HEK293 (cell line): ENCODE measurements at regions not wholly inside any gene's neighbourhood (a gene's known extent, or its start where the extent isn't known, plus 50 kb on each side); places are given as distances from the start of the nearest gene placed in this dataset.
"Not testable (repeated sequence)": the region's sequence is repeated elsewhere in the genome, so short reads cannot be mapped to it uniquely, and the experiment has no call there.

Experiments
- ZNF184 ChIP-seq: fragments of 450-650 bp; IDR thresholded peaks from 2 replicates; pipeline ENCODE4 v1.5.1; 2018; ENCODE audit warnings: missing biosample characterization, mild to moderate bottlenecking, missing genetic modification characterization
- ZNF350 ChIP-seq: fragments of 450-650 bp; formaldehyde crosslinking; IDR thresholded peaks from 2 replicates; pipeline ENCODE4 v1.5.0; 2017; ENCODE audit warnings: missing biosample characterization, mild to moderate bottlenecking, missing genetic modification characterization
- TF ChIP-seq, protein P1 (sequence below): fragments of 450-650 bp; formaldehyde crosslinking; IDR thresholded peaks from 2 replicates; pipeline ENCODE4 v1.5.1; 2016; ENCODE audit warnings: missing biosample characterization, missing genetic modification characterization

DNA sequence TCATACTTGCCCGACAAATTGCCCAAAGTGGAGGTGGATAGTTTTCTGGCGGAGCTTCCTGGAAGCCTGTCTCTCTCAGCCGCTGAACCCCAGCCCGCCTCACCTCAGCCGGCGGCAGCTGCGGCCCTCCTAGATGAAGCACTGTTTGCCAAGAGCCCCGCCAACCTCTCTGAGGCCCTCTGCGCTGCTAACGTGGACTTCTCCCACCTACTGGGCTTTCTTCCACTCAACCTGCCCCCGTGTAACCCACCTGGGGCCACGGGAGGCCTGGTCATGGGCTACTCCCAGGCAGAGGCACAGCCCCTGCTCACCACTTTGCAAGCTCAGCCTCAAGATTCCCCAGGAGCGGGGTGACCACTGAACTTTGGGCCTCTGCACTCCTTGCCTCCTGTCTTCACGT, 254.1 kb downstream of the NKX6-1 start:
- TF ChIP-seq ZNF350, ZNF184 (tag by site-specific recombination): not testable (repeated sequence)
- TF ChIP-seq, protein P1, sequence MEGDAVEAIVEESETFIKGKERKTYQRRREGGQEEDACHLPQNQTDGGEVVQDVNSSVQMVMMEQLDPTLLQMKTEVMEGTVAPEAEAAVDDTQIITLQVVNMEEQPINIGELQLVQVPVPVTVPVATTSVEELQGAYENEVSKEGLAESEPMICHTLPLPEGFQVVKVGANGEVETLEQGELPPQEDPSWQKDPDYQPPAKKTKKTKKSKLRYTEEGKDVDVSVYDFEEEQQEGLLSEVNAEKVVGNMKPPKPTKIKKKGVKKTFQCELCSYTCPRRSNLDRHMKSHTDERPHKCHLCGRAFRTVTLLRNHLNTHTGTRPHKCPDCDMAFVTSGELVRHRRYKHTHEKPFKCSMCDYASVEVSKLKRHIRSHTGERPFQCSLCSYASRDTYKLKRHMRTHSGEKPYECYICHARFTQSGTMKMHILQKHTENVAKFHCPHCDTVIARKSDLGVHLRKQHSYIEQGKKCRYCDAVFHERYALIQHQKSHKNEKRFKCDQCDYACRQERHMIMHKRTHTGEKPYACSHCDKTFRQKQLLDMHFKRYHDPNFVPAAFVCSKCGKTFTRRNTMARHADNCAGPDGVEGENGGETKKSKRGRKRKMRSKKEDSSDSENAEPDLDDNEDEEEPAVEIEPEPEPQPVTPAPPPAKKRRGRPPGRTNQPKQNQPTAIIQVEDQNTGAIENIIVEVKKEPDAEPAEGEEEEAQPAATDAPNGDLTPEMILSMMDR (tag by site-specific recombination): not testable (repeated sequence)
